Activated B cell treated with CpG ODN at 0.5 μM for 24 hours (primary cell): ENCODE measurements at regions not wholly inside any gene's neighbourhood (a gene's known extent, or its start where the extent isn't known, plus 50 kb on each side); places are given as distances from the start of the nearest gene placed in this dataset.
"Not testable (repeated sequence)": the region's sequence is repeated elsewhere in the genome, so short reads cannot be mapped to it uniquely, and the experiment has no call there.

ENCODE experiments used
- ATAC-seq: fragments of 200-7000 bp; cut with Tn5 transposase; one replicate; pipeline ENCODE4 v1.10.0; 2021; ENCODE audit warnings: low read depth, mild to moderate bottlenecking, moderate library complexity
- CTCF ChIA-PET: fragments of 350-600 bp; sonication (Branson Sonifier 250); formaldehyde crosslinking; loops from one replicate; lab custom pipeline; 2021; ENCODE audit warnings: antibody characterized with exemption; lab: Charles Lee
- POLR2A ChIA-PET: fragments of 350-600 bp; sonication (Branson Sonifier 250); formaldehyde crosslinking; loops from one replicate; lab custom pipeline; 2021; ENCODE audit warnings: antibody characterized with exemption; lab: Charles Lee
- DNase-seq: peaks from one replicate; pipeline ENCODE4 v3.0.0; 2022
- H3K27ac Mint-ChIP-seq: one replicate; pipeline ENCODE4 v1.8.0; 2020; ENCODE audit warnings: mixed read lengths
- H3K27me3 Mint-ChIP-seq: one replicate; pipeline ENCODE4 v1.8.0; 2021; ENCODE audit warnings: mixed read lengths
- H3K36me3 Mint-ChIP-seq: one replicate; pipeline ENCODE4 v1.8.0; 2021; ENCODE audit warnings: low read depth, mixed read lengths
- H3K4me1 Mint-ChIP-seq: one replicate; pipeline ENCODE4 v1.8.0; 2021; ENCODE audit warnings: mixed read lengths
- H3K4me3 Mint-ChIP-seq: one replicate; pipeline ENCODE4 v1.8.0; 2020; ENCODE audit warnings: mild to moderate bottlenecking, mixed read lengths
- H3K9me3 Mint-ChIP-seq: one replicate; pipeline ENCODE4 v1.8.0; 2020; ENCODE audit warnings: mixed read lengths
- CTCF ChIP-seq: fragments of 200-600 bp; IDR thresholded peaks from one replicate; pipeline ENCODE4 v1.8.0; 2022; ENCODE audit warnings: antibody characterized with exemption, mild to moderate bottlenecking
- intact Hi-C: fragments of 100-400 bp; cut with micrococcal nuclease; formaldehyde crosslinking; loops from one replicate; pipeline ENCODE4 v1.15.1; 2024

DNA sequence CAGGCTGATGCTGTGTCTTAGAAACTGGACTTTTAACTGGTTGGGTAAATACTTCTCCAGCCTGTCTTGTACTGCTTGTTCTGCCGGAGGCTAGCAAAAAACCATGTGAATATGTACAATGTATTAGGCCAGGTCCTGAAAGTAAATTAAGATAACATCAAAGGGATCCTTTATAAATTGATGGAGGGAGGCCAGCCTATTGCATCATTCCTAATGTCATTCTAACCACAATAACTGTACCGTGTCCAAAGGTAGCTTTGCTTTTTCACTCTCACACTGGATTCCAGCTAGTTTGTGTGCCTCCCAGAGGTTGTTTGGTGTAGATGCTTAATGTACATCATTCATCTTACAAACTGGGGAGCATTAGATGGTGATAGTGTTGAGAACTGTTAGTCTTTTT is 91.2 kb upstream of the SEM1 start:
- intact Hi-C loops = no loop called here
- Mint-ChIP-seq H3K27ac (no peak overlapping the region), H3K27me3 (no peaks in the 10 kb centered on the region), H3K9me3 (no peaks in the 10 kb centered on the region), H3K36me3 (no peaks in the 10 kb centered on the region), H3K4me1 (no peaks in the 10 kb centered on the region), H3K4me3 (no peak overlapping the region)
- no peak for ATAC-seq
- CTCF ChIA-PET = no interaction called here
- TF ChIP-seq CTCF = no peak
- no peak for DNase-seq
- POLR2A ChIA-PET = no interaction called here

- intact Hi-C loops = no loop called here
- peaks cover 2% of the 10 kb centered on the region for H3K27me3 Mint-ChIP-seq
Measured at GRCh38 chr7:96819111-96819700, 109.6 kb upstream of the SEM1 start.

DNA sequence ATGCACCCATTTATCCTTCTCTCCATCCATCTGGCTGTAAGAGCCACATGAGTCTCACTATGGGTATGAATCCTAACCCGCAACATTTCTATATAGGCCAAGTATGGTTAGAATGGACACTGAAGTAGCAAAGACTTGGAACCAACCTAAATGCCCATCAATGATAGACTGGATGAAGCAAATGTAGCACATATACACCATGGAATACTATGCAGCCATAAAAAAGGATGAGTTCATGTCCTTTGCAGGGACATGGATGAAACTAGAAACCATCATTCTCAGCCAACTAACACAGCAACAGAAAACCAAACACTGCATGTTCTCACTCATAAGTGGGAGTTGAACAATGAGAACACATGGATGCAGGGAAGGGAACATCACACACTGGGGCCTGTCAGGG is 111.5 kb upstream of the SEM1 start:
- H3K36me3 Mint-ChIP-seq, CTCF ChIA-PET, H3K4me1 Mint-ChIP-seq, POLR2A ChIA-PET, H3K27me3 Mint-ChIP-seq, H3K27ac Mint-ChIP-seq, H3K9me3 Mint-ChIP-seq, intact Hi-C loops, ATAC-seq, H3K4me3 Mint-ChIP-seq, DNase-seq: not testable (repeated sequence)

More at GRCh38 chr7:96819111-96819700, 109.6 kb upstream of the SEM1 start:
- no peaks in the 10 kb centered on the region for H3K4me1 Mint-ChIP-seq
- H3K36me3 Mint-ChIP-seq = no peaks in the 10 kb centered on the region
- no peak for DNase-seq
- no peak for ATAC-seq
- H3K9me3 Mint-ChIP-seq = no peaks in the 10 kb centered on the region
- ChIA-PET POLR2A (no interaction called here), CTCF (no interaction called here)
- H3K27ac Mint-ChIP-seq = no peak overlapping the region
- H3K4me3 Mint-ChIP-seq = no peak overlapping the region
- TF ChIP-seq CTCF = no peak

- ChIA-PET POLR2A (no interaction called here), CTCF (no interaction called here)
- H3K27ac Mint-ChIP-seq = no peak overlapping the region
- ATAC-seq = no peak
- DNase-seq = no peak
- no peak overlapping the region for H3K4me3 Mint-ChIP-seq
- peaks cover 6% of the 10 kb centered on the region for H3K27me3 Mint-ChIP-seq
- no peaks in the 10 kb centered on the region for H3K4me1 Mint-ChIP-seq
- no peaks in the 10 kb centered on the region for H3K36me3 Mint-ChIP-seq
- TF ChIP-seq CTCF = no peak
- intact Hi-C loops = no loop called here
- no peaks in the 10 kb centered on the region for H3K9me3 Mint-ChIP-seq
Measured at GRCh38 chr7:96822824-96823223, 113.2 kb upstream of the SEM1 start.

DNA sequence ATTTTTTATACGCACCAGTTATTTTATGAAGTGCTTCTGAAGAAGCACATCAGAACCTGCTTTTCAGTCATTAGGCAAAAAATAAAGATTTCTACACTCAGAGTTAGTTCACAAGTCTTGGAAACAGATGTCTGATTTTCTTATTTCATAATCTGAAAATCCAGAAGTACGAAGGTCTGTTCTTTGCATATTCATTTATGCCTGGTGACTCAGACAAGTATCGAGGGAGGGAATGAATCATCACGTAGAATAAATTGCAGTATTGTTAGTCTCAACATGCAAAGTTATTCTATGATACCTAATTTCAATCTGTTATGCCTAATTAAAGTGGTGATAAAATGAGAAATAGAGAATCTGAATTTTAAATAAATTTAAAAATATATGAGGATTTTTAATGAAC is 113.6 kb upstream of the SEM1 start:
- CTCF ChIA-PET = no interaction called here
- POLR2A ChIA-PET = no interaction called here
- Mint-ChIP-seq H3K4me3 (no peak overlapping the region), H3K36me3 (no peaks in the 10 kb centered on the region), H3K27me3 (peaks cover 6% of the 10 kb centered on the region), H3K4me1 (no peaks in the 10 kb centered on the region), H3K9me3 (no peaks in the 10 kb centered on the region), H3K27ac (no peak overlapping the region)
- no peak for DNase-seq
- intact Hi-C loops = no loop called here
- no peak for TF ChIP-seq CTCF
- ATAC-seq = no peak

DNA sequence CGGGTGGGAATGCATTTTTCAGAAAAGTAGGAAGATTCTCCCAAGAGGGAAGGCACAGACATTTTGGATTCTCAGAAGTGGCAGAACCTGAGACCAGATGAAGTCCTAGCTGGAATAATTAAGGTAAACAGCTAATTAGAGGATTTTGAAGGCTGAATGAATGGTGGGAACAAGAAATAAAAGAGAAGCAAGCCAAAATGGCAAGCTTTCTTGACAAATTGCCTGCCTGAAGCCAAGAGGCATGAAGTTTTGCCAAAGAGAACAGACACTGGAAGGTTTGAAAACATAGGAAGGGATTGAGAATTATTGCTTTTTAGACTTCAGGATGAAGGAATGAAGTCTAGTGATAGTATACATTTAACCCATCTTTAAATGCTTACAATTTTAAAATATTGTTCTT is 115.0 kb upstream of the SEM1 start:
- ATAC-seq (no peak), DNase-seq (no peak)
- Mint-ChIP-seq H3K4me3 (no peak overlapping the region), H3K36me3 (no peaks in the 10 kb centered on the region), H3K27ac (no peak overlapping the region), H3K27me3 (peaks cover 6% of the 10 kb centered on the region), H3K9me3 (peaks cover 2% of the 10 kb centered on the region), H3K4me1 (no peaks in the 10 kb centered on the region)
- ChIA-PET POLR2A (no interaction called here), CTCF (no interaction called here)
- intact Hi-C loops = no loop called here
- TF ChIP-seq CTCF = no peak
